Heart left ventricle (tissue), 13 donors: ENCODE measurements at regions not wholly inside any gene's neighbourhood (a gene's known extent, or its start where the extent isn't known, plus 50 kb on each side); places are given as distances from the start of the nearest gene placed in this dataset.
"Not testable (repeated sequence)": the region's sequence is repeated elsewhere in the genome, so short reads cannot be mapped to it uniquely, and the experiment has no call there.

Experiments used
- CTCF ChIP-seq, 12 donors: fragments of 200-600 bp; sonication (generic) in 4 of 12; IDR thresholded peaks; one replicate each; pipeline versions ENCODE4 v1.5.0 to v1.8.0; 2018 to 2022; ENCODE audit warnings: antibody characterized with exemption in 12 of 12, mild to moderate bottlenecking in 5 of 12
- POLR2A ChIP-seq, 2 donors: fragments of 450-650 bp; IDR thresholded peaks; one replicate each; pipeline ENCODE4 v1.6.1; 2017; ENCODE audit warnings: antibody characterized with exemption in 2 of 2, mild to moderate bottlenecking in 2 of 2, moderate library complexity in 2 of 2
- donor health status: ischemic (EF 13 %, LVEDD 7.1; RV severe dilation, severe dysfunction).
- donor health status: DM: no; HTN: yes; CAD: no.
- donor health status: DM: no; HTN: no; CAD: no.
- donor health status: ischemic (EF 25% LVEDD 6.9; RV normal size, moderate dysfunction).
- donor health status: ischemic (EF 25% LVEDD 5.7; RV mildly dilated, moderate dysfunction).
- donor health status: ischemic (EF 35%, LVEDD 5.7; RV mildly dilated, moderate dysfunction).
- donor health status: nonischemic (EF 11% LVEDD 7.7; RV severe dilation, severe dysfunction).
- donor health status: DM: yes; HTN: yes; CAD: no.
- donor health status: PGD.
- donor health status: ischemic (EF 29% LVEDD 5.4; RV normal size, mild dysfunction).
- donor health status: nonischemic (EF 23%, LVEDD 6.1; RV moderate dilation, normal function).

DNA sequence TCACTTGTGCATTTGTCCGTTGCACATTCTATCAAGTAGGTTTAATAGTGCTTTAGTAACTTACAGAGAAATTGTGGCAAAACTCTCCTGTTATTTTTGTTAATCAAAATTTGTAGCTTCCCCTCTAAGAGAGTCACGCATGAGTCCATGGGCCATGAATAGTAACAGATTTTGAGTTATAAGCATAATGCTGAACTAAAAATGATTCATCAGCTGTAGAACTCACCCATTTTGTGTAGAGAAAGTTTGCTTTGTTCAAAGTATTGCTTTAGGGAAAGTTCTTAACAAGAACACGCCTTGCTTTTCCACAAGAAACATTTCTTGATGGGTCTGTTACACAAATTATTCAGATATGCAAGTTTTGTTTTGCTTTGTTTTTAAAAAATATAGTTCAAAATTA lies 1300.9 kb downstream of the CDH12 start:
- not testable (repeated sequence) for TF ChIP-seq CTCF, POLR2A (IDR thresholded peaks at IDR 0.05)
